B cell (primary cell): ENCODE measurements at regions not wholly inside any gene's neighbourhood (a gene's known extent, or its start where the extent isn't known, plus 50 kb on each side); places are given as distances from the start of the nearest gene placed in this dataset.

Experiments used
- ATAC-seq: fragments of 200-7000 bp; cut with Tn5 transposase; one replicate; pipeline ENCODE4 v1.10.0; 2021; ENCODE audit warnings: low read depth, mild to moderate bottlenecking, moderate number of reproducible peaks, moderate library complexity
- CTCF ChIA-PET: fragments of 350-600 bp; sonication (Branson Sonifier 250); formaldehyde crosslinking; loops from one replicate; lab custom pipeline; 2021; ENCODE audit warnings: antibody characterized with exemption, inconsistent platforms; lab: Charles Lee
- POLR2A ChIA-PET: fragments of 350-600 bp; sonication (Branson Sonifier 250); formaldehyde crosslinking; loops from one replicate; lab custom pipeline; 2021; ENCODE audit warnings: antibody characterized with exemption; lab: Charles Lee
- DNase-seq: peaks from one replicate; pipeline ENCODE4 v3.0.0; 2013
- H2AFZ ChIP-seq: 2 replicates; pipeline ENCODE4 v1.6.1; 2012; ENCODE audit warnings: mild to moderate bottlenecking, low read depth, low read length; ENCODE audit not compliant: insufficient read depth, poor library complexity, severe bottlenecking
- H3K27ac ChIP-seq, 2 donors: 1 replicate in 1 of 2; 2 replicates in 1 of 2; pipeline ENCODE4 v1.5.1; 2012 to 2013; ENCODE audit warnings: low read length in 2 of 2, mild to moderate bottlenecking in 2 of 2, moderate library complexity in 1 of 2
- H3K27me3 ChIP-seq, 4 experiments: fragments of 200-600 bp in 1 of 4; sonication (generic) in 1 of 4; replicated peaks in 1 of 4; 1 replicate in 2 of 4; 2 replicates in 2 of 4; pipeline versions ENCODE4 v1.6.1 to v1.7.0; 2013 to 2016; ENCODE audit warnings: low read length in 3 of 4, mild to moderate bottlenecking in 2 of 4, mixed read lengths in 1 of 4, moderate library complexity in 1 of 4; ENCODE audit not compliant: insufficient read depth in 4 of 4, control insufficient read depth in 3 of 4; ENCODE audit errors: control extremely low read depth in 1 of 4
- H3K36me3 ChIP-seq, 2 experiments: replicated peaks in 1 of 2; 1 replicate in 1 of 2; 2 replicates in 1 of 2; pipeline versions ENCODE4 v1.6.1 to v1.7.1; 2013; ENCODE audit warnings: low read length in 1 of 2; ENCODE audit not compliant: insufficient read depth in 2 of 2, control insufficient read depth in 1 of 2; ENCODE audit errors: control extremely low read depth in 1 of 2, extremely low read depth in 1 of 2
- H3K4me1 ChIP-seq, 2 donors: fragments of 200-600 bp in 1 of 2; sonication (generic) in 1 of 2; 1 replicate in 1 of 2; 2 replicates in 1 of 2; pipeline versions ENCODE4 v1.5.1 to v1.6.1; 2013 to 2017; ENCODE audit warnings: low read length in 2 of 2; ENCODE audit not compliant: control insufficient read depth in 2 of 2, insufficient read depth in 2 of 2
- H3K4me2 ChIP-seq: replicated peaks from 2 replicates; pipeline ENCODE3; 2012; ENCODE audit warnings: mild to moderate bottlenecking, low read depth, low read length; ENCODE audit not compliant: poor library complexity, severe bottlenecking
- H3K4me3 ChIP-seq, 5 experiments: fragments of 200-600 bp in 1 of 5; sonication (generic) in 1 of 5; 1 replicate in 3 of 5; 2 replicates in 2 of 5; pipeline versions ENCODE4 v1.5.1 to v1.7.0; 2011 to 2016; ENCODE audit warnings: low read length in 4 of 5, mild to moderate bottlenecking in 4 of 5, low read depth in 2 of 5, control low read depth in 1 of 5, moderate library complexity in 1 of 5; ENCODE audit not compliant: insufficient read depth in 1 of 5; ENCODE audit errors: control extremely low read depth in 1 of 5, extremely low read depth in 1 of 5
- H3K79me2 ChIP-seq: fragments of 200-600 bp; sonication (generic); one replicate; pipeline ENCODE4 v1.6.0; 2016; ENCODE audit warnings: low read length; ENCODE audit not compliant: control insufficient read depth, insufficient read depth
- H3K9ac ChIP-seq: fragments of 200-600 bp; sonication (generic); 2 replicates; pipeline ENCODE4 v1.6.1; 2017; ENCODE audit warnings: mild to moderate bottlenecking, low read length, moderate library complexity
- H3K9me3 ChIP-seq, 3 donors: one replicate each; pipeline versions ENCODE4 v1.6.1 to v1.7.1; 2013; ENCODE audit warnings: low read length in 2 of 3; ENCODE audit not compliant: control insufficient read depth in 2 of 3, insufficient read depth in 1 of 3; ENCODE audit errors: control extremely low read depth in 1 of 3
- H4K20me1 ChIP-seq: 2 replicates; pipeline ENCODE4 v1.6.0; 2012; ENCODE audit warnings: mild to moderate bottlenecking, low read length; ENCODE audit not compliant: insufficient read depth, control insufficient read depth, poor library complexity, severe bottlenecking
- H3K27ac Mint-ChIP-seq: one replicate; pipeline ENCODE4 v1.8.0; 2021; ENCODE audit warnings: mixed read lengths
- H3K27me3 Mint-ChIP-seq: one replicate; pipeline ENCODE4 v1.8.0; 2021; ENCODE audit warnings: mixed read lengths
- H3K4me1 Mint-ChIP-seq: one replicate; pipeline ENCODE4 v1.8.0; 2021; ENCODE audit warnings: mixed read lengths
- H3K4me3 Mint-ChIP-seq: one replicate; pipeline ENCODE4 v1.8.0; 2021; ENCODE audit warnings: mixed read lengths
- H3K9me3 Mint-ChIP-seq: one replicate; pipeline ENCODE4 v1.8.0; 2022; ENCODE audit warnings: mixed read lengths; ENCODE audit not compliant: insufficient read depth
- EZH2 ChIP-seq: IDR thresholded peaks from 2 replicates; pipeline ENCODE4 v1.6.1; 2012; ENCODE audit warnings: borderline replicate concordance, low read depth, mild to moderate bottlenecking, moderate library complexity, low read length; ENCODE audit not compliant: insufficient read depth, poor library complexity, severe bottlenecking
- WGBS: methylation state at CpG from one replicate; pipeline ENCODE4 v1.1.5; 2013; ENCODE audit warnings: missing lambda C conversion rate; ENCODE audit not compliant: insufficient coverage; 5-methylcytosine and 5-hydroxymethylcytosine counted together
- intact Hi-C: fragments of 100-400 bp; cut with micrococcal nuclease; formaldehyde crosslinking; loops from one replicate; pipeline ENCODE4 v1.10.0; 2022
- TF ChIP-seq, protein P1 (sequence below): fragments of 200-600 bp; IDR thresholded peaks from one replicate; pipeline ENCODE4 v1.8.0; 2022; ENCODE audit warnings: antibody characterized with exemption, mild to moderate bottlenecking

- no peak for DNase-seq
- intact Hi-C loops = no loop called here
- H3K9me3 ChIP-seq = peaks cover 0 to 5% (median 0%) of the 10 kb centered on the region in 3 donors
- H4K20me1 ChIP-seq = no peaks in the 10 kb centered on the region
- no peaks in the 10 kb centered on the region for H3K79me2 ChIP-seq
- Mint-ChIP-seq H3K27ac (no peak overlapping the region), H3K4me3 (no peak overlapping the region), H3K27me3 (peaks cover 26% of the 10 kb centered on the region), H3K4me1 (no peaks in the 10 kb centered on the region), H3K9me3 (peaks cover 5% of the 10 kb centered on the region)
- no peak overlapping the region for H3K4me2 ChIP-seq
- peaks cover 0 to 18% (median 9%) of the 10 kb centered on the region in 4 experiments for H3K27me3 ChIP-seq
- no peak for ATAC-seq
- no peak overlapping the region for H3K4me3 ChIP-seq
- H3K4me1 ChIP-seq = no peaks in the 10 kb centered on the region
- H2AFZ ChIP-seq = no peak overlapping the region
- ChIA-PET CTCF (no interaction called here), POLR2A (no interaction called here)
- 95% methylated on average over 8 of the region's 10 CpGs for WGBS
- no peak overlapping the region for H3K9ac ChIP-seq
- TF ChIP-seq, protein P1, sequence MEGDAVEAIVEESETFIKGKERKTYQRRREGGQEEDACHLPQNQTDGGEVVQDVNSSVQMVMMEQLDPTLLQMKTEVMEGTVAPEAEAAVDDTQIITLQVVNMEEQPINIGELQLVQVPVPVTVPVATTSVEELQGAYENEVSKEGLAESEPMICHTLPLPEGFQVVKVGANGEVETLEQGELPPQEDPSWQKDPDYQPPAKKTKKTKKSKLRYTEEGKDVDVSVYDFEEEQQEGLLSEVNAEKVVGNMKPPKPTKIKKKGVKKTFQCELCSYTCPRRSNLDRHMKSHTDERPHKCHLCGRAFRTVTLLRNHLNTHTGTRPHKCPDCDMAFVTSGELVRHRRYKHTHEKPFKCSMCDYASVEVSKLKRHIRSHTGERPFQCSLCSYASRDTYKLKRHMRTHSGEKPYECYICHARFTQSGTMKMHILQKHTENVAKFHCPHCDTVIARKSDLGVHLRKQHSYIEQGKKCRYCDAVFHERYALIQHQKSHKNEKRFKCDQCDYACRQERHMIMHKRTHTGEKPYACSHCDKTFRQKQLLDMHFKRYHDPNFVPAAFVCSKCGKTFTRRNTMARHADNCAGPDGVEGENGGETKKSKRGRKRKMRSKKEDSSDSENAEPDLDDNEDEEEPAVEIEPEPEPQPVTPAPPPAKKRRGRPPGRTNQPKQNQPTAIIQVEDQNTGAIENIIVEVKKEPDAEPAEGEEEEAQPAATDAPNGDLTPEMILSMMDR = no peak
- no peak for TF ChIP-seq EZH2
- no peak overlapping the region for H3K27ac ChIP-seq
- no peaks in the 10 kb centered on the region for H3K36me3 ChIP-seq
These were observed 141.1 kb downstream of the CEBPB start for GRCh38 chr20:50331469-50332363.

DNA sequence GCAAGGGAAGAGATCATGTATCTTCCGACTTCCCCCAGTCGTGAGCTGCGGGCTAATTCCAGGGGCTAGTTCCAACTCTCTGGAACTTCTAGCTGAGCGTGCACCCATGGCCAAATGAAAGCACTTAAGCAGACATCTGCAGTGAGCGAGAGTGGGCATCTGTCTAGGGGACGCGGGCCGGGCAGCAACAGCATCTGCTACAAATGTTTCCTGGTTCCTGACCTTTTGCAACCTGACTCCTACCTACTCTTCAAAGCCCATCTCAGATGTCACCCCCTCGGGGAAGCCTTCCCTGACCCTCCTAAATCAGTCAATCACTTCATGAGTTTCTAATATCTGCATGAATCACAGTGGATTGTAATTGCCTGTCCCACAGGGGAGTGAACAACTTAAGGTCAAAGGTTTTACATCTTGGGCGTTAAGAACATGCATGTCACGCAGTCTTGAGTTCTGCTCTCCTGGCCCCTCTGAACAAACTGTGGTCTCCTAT is 141.9 kb downstream of the CEBPB start:
- Histone ChIP-seq H3K27ac (no peak overlapping the region), H4K20me1 (no peaks in the 10 kb centered on the region), H3K36me3 (no peaks in the 10 kb centered on the region), H3K27me3 (peaks cover 0 to 18% (median 9%) of the 10 kb centered on the region in 4 experiments), H3K4me3 (no peak overlapping the region), H3K9me3 (peaks cover 0 to 5% (median 0%) of the 10 kb centered on the region in 3 donors), H3K9ac (no peak overlapping the region), H3K4me1 (no peaks in the 10 kb centered on the region), H3K4me2 (no peak overlapping the region), H2AFZ (no peak overlapping the region), H3K79me2 (no peaks in the 10 kb centered on the region)
- TF ChIP-seq, protein P1 = no peak
- no peak for TF ChIP-seq EZH2
- Mint-ChIP-seq H3K9me3 (peaks cover 5% of the 10 kb centered on the region), H3K27me3 (peaks cover 23% of the 10 kb centered on the region), H3K27ac (no peak overlapping the region), H3K4me1 (no peaks in the 10 kb centered on the region), H3K4me3 (no peak overlapping the region)
- ATAC-seq (no peak), DNase-seq (no peak)
- 86% methylated on average over 11 of the region's 11 CpGs for WGBS
- ChIA-PET POLR2A (no interaction called here), CTCF (no interaction called here)
- intact Hi-C loops = no loop called here
